Stimulated activated CD4-positive, alpha-beta T cell treated with anti-CD3 and anti-CD28 coated beads, Interleukin-15, amount 100 ng/mL, for 24 hours (primary cell): ENCODE measurements at regions not wholly inside any gene's neighbourhood (a gene's known extent, or its start where the extent isn't known, plus 50 kb on each side); places are given as distances from the start of the nearest gene placed in this dataset.

ENCODE experiments used
- DNase-seq: peaks from one replicate; pipeline ENCODE4 v3.0.0-alpha.2; 2020

- DNase-seq, result no peak
These were observed 51.0 kb upstream of the RASGEF1B start for GRCh38 chr4:81522711-81523110.

- no peak for DNase-seq
These were observed 50.0 kb upstream of the RASGEF1B start for GRCh38 chr4:81521708-81522107.
